HG03095 (cell line): ENCODE measurements at regions not wholly inside any gene's neighbourhood (a gene's known extent, or its start where the extent isn't known, plus 50 kb on each side); places are given as distances from the start of the nearest gene placed in this dataset.
"Not testable (repeated sequence)": the region's sequence is repeated elsewhere in the genome, so short reads cannot be mapped to it uniquely, and the experiment has no call there.

ENCODE experiments used
- ATAC-seq: cut with Tn5 transposase; IDR thresholded peaks from one replicate; pipeline ENCODE4 v1.9.1; 2021; ENCODE audit warnings: moderate library complexity; ENCODE audit not compliant: unreplicated experiment

DNA sequence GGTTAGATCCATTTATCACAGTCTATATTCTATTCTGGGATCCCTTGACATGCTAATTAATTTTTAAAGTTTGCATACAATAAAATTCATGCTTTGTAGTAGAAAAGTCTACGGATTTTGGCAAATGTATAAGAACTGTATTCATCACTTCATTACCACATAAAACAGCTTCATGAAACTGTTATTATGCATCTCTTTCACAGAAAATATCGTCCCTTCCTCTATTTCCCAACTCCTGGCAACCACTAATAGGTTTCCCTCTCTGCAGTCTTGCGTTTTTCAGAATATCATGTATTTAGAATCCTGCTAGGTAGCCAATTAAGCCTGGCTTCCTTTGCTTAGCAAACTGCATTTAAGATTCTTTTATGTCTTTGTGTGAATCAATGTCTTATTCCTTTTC is 441.3 kb upstream of the RGS17 start:
- no peak for ATAC-seq

DNA sequence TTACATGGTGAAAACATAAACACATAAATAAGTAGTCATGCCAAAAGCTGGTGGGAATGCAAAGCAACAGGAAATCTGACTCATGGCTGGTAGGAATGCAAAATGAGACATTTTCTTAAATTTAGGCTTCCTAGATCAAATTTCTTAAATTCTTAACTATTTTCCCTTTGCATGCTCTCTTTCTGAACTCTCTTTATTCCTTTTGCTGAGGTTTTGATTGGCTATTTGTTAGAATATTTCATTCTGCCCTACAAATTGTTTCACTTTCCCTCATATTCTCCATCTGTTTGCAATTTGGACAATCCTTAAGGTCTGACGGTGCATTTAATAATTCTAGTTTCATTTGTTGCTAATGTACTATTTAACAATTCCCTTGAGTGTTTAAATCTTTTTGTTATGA is 437.5 kb upstream of the RGS17 start:
- ATAC-seq, result no peak

DNA sequence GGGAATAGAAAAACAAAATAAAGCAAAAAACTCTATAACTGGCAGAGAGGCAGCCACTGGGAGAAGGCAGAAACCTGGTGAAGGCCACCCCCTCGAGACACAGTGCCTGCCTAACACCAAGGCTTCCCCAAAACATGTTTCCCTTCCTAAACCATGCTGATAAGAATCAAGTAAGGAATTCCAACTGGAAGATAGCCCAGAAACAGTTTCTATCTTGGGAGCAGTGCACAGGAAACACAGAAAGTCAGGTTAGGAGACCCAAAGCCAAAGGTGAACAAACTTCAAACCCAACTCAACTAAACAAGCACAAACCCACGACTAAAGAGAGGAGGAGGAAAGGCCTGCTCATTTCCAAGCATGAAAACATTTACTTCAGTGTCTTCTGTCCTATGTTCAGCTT is 433.7 kb upstream of the RGS17 start:
- ATAC-seq, result no peak

DNA sequence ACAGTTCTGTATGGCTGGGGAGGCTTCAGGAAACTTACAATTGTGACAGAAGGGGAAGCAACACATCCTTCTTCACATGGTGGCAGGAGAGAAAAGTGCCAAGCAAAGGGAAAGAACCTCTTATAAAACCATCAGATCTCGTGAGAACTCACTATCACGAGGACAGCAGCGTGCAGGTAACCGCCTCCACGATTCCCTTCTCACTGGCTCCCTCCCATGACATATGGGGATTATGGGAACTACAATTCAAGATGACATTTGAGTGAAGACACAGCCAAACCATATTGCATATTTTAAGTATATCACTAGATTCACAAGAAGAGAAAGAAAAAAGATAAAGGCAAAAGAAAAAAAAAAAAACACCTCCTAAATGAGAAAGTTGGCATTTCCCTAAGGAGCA is 431.9 kb upstream of the RGS17 start:
- no peak for ATAC-seq

DNA sequence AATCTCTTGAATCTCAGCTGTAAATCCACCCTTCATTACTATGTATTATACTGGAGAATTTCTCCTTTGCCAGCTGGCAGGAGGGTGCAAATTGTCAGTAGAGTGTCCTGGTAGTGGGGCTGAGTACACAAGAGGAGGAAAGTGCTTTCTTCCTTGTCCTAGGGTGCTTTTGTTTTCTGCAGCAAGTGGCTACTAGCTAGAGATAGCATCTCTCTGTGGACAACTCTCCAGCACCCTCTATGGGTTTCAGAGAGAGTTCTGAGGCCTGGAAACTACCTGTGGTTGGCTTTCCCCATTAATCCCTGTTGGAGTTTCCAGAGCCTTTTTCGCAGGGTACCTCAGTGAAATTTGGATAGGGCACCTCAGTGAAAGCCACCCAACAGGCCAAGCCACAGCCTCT is 422.5 kb upstream of the RGS17 start:
- ATAC-seq, result no peak

DNA sequence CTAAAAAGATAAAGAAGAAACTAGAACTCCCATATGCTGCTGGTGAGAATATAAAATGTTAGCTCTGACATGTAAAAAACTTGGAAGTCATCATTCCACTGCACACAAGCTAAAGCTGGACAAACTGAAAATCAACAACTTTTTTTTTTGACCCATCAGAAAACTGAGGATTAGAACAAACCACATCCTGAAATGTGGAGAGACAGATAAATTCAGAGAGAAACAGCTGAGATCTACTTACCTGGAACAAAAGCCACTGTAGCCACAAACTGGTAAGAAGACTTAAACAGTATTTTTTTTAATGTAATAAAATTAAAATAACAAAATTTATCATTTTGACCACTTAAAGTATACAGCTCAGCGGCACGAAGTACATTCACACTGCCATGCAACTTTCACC is 408.5 kb upstream of the RGS17 start:
- no peak for ATAC-seq

DNA sequence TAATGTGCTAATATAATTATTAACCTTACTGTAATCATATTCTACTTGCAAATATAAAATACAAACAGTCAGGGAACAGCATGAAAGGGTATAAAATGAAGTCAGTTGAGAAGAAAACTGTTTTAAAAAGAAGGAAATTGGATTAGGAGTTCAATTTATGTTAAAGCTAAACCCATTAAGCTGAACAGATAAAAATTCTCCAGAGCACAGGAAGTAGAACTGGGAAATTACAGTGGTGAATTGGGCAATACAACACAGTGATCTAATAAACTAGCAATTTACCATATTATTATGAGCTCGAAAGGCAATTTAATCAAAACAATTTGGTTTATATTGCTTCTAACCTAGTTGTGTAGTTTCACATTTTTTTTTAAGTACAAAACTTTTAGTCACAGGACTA is 407.4 kb upstream of the RGS17 start:
- no peak for ATAC-seq

DNA sequence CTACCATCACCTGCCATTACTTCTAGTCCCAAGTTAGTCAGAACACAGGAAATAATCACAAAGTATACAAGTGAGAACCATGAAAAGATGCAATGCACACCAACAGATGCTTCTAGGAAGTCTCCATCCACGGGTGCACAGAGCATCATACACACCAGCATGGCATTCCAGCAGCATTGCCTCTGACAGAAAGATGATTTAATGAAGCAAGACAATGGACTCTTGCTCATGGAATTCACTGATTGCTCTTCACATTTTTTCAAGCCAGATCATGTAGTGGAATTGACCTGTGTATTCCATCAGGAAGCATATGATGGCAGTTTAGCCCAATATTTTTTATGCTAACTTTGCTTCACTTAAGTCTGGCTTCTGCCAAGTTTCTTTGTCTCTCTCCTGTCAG is 406.3 kb upstream of the RGS17 start:
- ATAC-seq, result no peak

DNA sequence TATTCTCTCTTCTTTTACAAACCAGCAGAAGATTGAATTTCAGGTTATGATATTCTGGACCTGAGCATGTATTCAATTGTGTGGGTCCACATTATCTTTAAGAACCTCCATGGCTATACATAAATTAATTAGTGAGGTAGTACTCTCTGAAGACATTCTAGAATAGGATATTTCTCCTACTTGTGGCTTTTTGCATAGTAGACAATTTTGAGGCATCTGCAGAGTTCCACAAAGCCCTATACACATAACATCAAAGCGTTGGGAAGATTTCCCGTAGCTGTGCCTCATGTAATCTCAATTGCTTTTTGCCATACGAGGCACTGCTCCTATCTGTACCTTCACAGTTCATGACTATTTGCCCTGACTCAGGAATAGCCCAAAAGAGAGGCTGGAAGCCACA is 395.4 kb upstream of the RGS17 start:
- ATAC-seq, result no peak

DNA sequence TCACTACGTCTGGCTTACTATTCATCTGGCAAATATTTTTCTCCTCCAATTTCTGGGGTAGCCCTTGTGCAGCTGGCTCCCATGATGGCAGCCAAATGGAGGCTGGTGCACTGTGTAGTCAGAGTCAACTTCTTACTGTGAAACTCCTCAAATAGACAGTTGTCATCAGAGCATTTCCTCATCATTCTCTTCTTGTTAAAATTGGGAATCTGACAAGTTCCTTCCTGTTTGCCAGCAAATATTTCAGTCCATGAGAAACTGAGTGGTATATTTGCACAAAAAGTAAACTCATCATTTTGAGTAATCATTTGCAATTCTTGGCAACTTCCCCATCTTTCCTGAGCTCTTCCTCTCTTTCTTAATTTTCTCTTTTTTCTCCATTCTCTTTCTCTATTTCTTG is 394.9 kb upstream of the RGS17 start:
- no peak for ATAC-seq

DNA sequence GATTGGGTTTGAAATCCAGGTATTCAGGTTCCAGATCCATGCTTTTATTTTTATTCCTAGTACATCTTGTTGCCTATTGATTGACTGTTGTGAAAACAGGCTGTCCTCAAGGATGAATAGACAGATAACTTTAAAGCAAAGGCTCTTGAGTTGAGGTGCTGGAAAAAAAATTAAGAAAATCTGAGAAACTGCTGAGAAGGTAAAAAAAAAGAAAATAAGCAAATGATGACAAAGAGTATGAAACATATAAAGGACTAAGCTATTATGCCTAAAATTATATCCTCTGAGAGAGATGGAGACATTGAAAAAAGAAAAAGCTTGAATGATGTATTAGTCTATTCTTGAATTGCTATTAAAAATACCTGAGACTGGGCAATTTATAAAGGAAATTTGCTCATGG is 392.3 kb upstream of the RGS17 start:
- ATAC-seq, result no peak

DNA sequence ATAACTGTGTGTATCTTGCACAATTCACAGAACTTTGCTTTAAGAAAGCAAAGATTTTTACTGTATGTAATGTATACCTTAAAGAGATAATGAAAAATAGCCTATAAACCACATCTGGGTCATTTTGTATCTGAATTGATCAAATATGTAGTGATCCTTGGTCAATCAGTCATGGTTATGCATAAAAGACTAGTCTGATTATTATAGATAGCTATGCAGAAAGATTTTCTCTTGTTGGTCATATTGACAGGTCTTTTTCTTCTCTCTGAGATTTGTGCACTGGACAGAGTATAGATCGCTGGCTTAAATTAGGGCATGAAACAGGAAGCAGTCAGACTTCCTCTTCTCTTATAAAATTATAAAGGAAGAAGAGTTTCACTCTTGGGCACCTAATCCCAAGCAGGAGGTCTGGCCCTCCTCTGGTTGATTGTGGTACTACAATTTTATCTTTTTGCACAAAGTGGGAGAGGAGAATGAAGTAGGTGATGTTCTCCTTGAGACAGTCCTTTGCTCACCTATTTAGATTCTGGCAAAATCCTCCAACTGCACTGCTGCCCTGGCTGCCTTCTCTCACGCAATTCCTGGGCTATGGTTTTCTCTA is 380.9 kb upstream of the RGS17 start:
- peak; percentile 83 for ATAC-seq

DNA sequence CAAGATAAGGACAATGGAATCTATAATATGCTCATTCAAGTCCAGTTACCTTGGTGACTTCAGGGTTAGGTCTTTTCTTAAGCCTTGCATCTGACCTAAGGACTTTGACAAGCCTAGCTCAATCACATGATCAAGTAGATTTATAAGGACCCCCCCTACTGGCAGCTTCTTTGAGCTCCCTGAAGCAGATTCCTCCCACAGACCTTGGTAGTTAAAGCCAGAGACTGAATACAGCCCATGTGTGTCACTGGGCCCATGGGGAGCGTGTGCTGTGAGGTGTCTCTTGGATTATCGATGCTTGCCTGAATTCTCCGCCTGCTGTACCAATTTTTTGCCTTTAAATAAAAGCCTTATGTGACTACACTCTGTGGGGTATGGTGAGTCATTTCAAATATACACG is 372.7 kb upstream of the RGS17 start:
- ATAC-seq, result no peak

DNA sequence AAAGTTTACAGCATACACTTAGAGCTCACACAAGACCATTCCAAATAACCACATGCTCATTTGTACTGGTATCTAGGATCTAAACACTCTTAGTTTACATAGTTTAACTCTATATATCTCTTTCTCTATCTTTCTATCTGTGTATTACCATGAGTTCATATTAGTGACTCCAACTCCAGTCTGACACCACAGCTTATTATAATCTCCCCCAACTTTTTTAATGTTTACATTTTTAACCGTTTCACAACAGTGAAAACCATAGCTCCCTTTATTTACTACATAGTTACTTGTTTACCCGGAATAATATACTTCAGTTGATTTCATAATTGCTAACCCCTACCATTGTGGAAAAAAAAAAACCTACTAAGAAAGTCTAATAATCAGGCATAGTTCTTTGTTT is 362.4 kb upstream of the RGS17 start:
- no peak for ATAC-seq

DNA sequence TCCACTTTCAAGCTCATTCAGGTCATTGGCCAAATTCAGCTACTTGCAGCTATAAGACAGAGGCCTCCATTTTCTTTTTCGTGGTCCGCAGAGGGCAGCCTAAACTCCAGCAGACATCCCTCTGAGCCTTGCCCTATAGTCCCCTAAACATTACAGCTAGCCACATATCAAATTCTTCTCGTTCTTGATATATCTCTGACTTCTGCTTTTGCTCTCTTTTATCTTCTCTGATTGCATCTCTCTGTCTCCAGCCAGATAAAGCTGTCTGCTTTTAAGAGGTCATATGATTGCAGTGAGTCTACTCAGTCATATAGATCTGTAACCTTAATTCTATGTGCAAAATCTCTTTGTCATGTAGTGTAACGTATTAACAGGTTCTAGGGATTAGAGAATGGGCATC is 358.4 kb upstream of the RGS17 start:
- no peak for ATAC-seq

DNA sequence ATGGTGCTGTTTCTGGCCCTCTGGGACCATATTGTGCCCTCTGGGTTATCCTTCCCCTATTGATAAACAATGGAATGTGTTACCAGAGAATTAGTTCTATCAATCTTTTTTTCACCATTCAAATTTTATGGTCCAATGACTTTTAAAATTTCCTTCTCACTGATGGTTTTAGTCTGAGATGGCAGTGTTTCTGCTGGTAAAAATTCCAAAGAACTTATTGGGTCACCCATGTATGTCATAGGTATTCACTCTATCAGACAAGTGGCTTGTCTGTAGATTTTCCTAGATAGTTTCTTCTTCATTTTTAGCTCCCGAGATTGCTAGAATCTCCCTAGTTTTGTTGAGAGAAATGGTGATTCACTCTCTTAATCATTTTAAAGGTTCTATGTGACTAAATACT is 357.2 kb upstream of the RGS17 start:
- ATAC-seq, result no peak

DNA sequence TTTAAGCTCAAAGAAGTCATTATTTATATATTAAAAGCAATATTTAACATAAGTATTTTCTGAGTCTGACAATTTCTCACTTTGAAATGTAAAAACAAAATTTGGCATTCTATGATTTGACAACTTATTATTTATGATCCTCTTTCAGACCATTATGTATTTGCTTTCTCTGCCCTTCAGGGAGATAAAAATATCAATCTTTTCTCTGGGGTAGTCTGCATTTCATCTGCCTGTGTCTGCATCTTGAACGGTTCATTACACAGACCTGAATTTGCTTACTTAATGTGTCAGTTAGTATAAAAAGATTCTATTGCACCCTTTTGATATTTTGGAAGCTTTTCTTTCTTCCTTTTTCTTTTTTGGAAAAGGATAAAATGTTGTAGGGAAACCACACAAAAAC is 354.0 kb upstream of the RGS17 start:
- ATAC-seq, result no peak

DNA sequence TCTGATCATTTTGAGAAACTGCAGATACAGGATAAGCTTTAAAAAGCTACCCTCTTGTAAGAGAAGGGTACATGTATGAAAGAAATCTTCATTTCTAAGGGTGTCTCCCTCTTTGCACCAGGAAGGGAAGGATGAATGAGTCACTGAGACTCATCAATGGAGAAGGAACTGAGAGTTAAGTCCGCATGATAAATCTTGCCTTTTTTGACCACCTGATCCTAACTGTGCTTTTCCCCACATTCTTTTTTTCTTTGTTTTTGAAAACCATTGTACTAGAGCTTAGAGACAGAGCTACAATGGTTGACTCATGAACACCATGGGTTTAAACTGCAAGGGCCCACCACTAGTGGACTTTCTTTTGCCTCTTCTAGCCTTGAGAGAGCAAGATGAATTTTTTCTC is 353.0 kb upstream of the RGS17 start:
- ATAC-seq, result no peak

DNA sequence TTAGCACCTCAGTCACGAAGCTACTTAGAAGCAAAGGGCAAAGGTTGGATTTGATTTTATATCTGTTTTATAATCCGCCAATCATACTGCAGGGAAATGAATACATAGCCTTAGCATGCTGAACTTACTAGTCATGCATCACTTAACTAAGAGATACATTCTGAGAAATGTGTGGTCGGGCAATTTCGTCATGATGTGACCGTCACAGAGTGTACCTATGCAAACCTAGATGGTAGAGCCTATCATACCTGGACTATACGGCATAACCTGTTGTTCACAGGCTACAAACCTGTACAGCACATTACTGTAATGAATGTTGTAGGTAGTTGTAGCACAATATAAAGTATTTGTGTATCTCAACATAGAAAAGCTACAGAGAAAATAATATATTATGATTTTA is 345.2 kb upstream of the RGS17 start:
- ATAC-seq, result no peak

DNA sequence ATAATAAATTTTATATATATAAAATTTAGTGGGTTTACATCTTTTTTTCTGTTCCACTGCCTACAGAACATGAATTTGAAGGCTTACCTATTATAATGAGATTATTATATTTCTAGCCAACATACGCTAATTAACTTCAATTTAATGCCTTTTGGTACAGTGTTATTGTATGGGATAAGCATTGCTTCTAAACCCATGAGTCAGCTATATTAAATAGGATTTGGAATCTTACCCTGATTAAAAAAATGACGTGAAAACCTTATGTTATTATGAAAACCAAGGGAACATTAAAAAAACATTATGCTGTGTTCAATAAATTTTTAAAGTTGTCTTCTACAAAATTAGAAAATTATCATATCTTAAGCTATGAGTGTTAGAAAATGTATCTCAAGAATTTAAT is 334.0 kb upstream of the RGS17 start:
- no peak for ATAC-seq

DNA sequence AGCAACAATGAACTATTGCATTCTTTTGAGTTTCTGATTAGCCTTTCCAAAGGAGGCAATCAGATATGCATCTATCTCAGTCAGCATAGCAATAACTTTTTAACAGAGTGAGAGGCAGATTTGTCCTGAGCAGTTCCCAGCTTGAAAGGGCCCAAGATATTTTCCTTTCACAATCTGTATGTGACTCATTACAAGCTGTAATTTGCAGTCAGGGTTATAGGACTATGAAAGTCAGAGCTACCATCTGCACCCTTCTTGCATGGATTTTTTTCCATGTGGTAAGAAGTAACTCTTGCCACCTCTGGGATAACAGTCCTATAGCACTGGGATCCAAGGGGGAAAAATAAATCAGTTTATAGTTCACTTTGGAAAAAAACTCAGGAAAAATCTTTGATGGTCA is 318.2 kb upstream of the RGS17 start:
- no peak for ATAC-seq

DNA sequence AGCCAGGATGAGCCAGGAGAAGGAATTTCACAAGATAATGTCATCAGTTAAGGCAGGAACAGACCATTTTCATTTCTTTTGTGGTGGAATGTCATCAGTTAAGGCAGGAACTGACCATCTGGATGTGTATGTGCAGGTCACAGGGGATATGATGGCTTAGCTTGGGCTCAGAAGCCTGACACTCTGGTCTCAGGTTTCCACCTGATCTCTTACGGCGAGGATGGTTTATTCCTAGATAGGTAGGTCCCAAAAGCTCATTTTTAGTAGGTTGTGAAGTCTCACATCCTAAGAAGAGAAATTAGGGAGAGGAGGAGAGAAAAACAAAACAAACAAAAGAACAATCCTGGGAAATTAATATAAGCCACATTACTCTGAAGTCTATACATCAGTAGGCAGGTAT is 311.7 kb upstream of the RGS17 start:
- not testable (repeated sequence) for ATAC-seq

DNA sequence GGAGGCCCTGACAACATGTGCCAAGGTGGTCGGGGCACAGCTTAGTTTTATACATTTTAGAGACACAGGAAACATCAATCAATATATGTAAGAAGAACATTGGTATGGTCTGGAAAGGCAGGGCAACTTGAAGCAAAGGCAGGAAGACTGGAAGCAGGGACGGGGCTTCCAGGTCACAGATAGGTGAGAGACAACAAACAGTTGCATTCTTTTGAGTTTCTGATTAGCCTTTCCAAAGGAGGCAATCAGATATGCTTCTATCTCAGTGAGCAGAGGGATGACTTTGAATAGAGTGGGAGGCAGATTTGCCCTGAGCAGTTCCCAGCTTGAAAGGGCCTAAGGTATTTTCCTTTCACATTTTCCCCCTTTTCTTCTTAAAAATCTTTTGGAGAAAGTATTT is 311.0 kb upstream of the RGS17 start:
- ATAC-seq, result no peak

DNA sequence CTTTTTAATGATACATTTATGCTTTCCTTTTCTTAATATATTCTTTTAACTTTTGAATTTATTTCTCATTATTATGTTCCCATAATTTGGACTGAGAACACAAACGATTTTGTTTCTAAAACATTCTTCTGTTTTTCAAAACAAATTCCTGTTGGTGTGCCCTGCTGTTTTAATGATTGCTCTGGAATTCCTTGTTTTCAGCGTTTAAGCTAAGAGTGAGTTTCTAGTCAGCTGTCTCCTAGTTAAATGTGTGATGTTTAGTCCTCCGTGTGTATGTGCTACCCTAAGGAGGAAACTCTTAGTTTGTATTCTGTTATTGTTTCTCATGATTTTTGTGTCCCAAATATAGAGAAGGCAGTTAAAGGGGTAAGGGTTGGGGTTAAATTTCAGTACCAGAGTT is 306.1 kb upstream of the RGS17 start:
- ATAC-seq, result no peak
